Fibroblast of pulmonary artery (primary cell): ENCODE measurements at regions not wholly inside any gene's neighbourhood (a gene's known extent, or its start where the extent isn't known, plus 50 kb on each side); places are given as distances from the start of the nearest gene placed in this dataset.

Experiments
- DNase-seq: peaks from one replicate; pipeline ENCODE4 v3.0.0-alpha.2; 2010; ENCODE audit warnings: low read depth
- H3K4me3 ChIP-seq: replicated peaks from 2 replicates; pipeline ENCODE4 v1.5.1; 2011; ENCODE audit warnings: low read depth, mild to moderate bottlenecking, control low read depth, low read length, moderate library complexity
- CTCF ChIP-seq: IDR thresholded peaks from 2 replicates; pipeline ENCODE4 v1.5.1; 2011; ENCODE audit warnings: mild to moderate bottlenecking, control low read depth, low read length, inconsistent platforms; ENCODE audit errors: missing control alignments

- no peak overlapping the region for H3K4me3 ChIP-seq
- DNase-seq: no peak
- no peak for TF ChIP-seq CTCF
Measured at GRCh38 chr4:104899863-104900262, 246.8 kb upstream of the TET2 start.

GRCh38 chr4:104901438-104901837 is 245.2 kb upstream of the TET2 start:
- TF ChIP-seq CTCF: peak; percentile 12
- peak; percentile 29 for DNase-seq

GRCh38 chr4:104901961-104902605 is 244.6 kb upstream of the TET2 start:
- no peak for TF ChIP-seq CTCF
- H3K4me3 ChIP-seq: no peak overlapping the region
- DNase-seq: no peak

More at GRCh38 chr4:104901438-104901837, 245.2 kb upstream of the TET2 start:
- no peak overlapping the region for H3K4me3 ChIP-seq

- no peak overlapping the region for H3K4me3 ChIP-seq
- TF ChIP-seq CTCF: no peak
- DNase-seq: no peak
Measured at GRCh38 chr4:104905065-104905464, 241.6 kb upstream of the TET2 start.

GRCh38 chr4:104905546-104905945 is 241.1 kb upstream of the TET2 start:
- H3K4me3 ChIP-seq: no peak overlapping the region
- no peak for TF ChIP-seq CTCF
- no peak for DNase-seq

- no peak overlapping the region for H3K4me3 ChIP-seq
- no peak for DNase-seq
- TF ChIP-seq CTCF: no peak
Measured at GRCh38 chr4:104906276-104906675, 240.4 kb upstream of the TET2 start.

- no peak overlapping the region for H3K4me3 ChIP-seq
- DNase-seq: no peak
- TF ChIP-seq CTCF: no peak
Measured at GRCh38 chr4:104907074-104907649, 239.5 kb upstream of the TET2 start.
